Uterus (tissue), 2 donors: ENCODE measurements at regions not wholly inside any gene's neighbourhood (a gene's known extent, or its start where the extent isn't known, plus 50 kb on each side); places are given as distances from the start of the nearest gene placed in this dataset.

Experiments used
- CTCF ChIP-seq, 4 experiments: fragments of 200-600 bp in 2 of 4; fragments of 450-650 bp in 2 of 4; sonication (generic) in 2 of 4; IDR thresholded peaks; one replicate each; pipeline ENCODE4 v1.5.1; 2016 to 2019; ENCODE audit warnings: antibody characterized with exemption in 4 of 4, mild to moderate bottlenecking in 2 of 4, moderate library complexity in 1 of 4
- POLR2A ChIP-seq, 2 donors: fragments of 450-650 bp; IDR thresholded peaks; one replicate each; pipeline ENCODE4 v1.6.1; 2016; ENCODE audit warnings: antibody characterized with exemption in 2 of 2, mild to moderate bottlenecking in 1 of 2, moderate library complexity in 1 of 2

DNA sequence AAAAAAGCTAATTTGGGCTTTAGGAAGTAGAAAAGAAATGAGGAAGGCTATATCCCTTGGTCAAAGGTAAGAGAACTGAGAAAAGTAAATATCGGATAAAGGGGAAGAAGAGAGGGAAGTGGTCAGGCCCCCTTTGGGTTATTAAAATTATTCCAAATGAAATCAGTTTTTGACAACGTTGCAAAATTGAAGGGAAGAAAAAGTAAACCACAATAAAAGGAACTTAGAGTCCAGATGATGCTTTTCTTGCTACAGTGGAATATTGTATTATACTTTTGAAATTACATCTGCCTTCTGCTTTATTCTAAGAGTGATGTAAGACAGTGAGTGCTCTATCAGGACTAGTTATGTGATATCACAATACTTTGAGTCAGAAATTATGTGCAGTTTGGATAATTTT, 59.4 kb upstream of the RBPJ start:
- TF ChIP-seq POLR2A (IDR thresholded peaks at IDR 0.05), result no peak
- TF ChIP-seq CTCF (IDR thresholded peaks at IDR 0.05), result no peak
